OCI-LY3 (cell line): ENCODE measurements at regions not wholly inside any gene's neighbourhood (a gene's known extent, or its start where the extent isn't known, plus 50 kb on each side); places are given as distances from the start of the nearest gene placed in this dataset.

Source experiments
- H2AFZ ChIP-seq: fragments of 200-600, 300-600 bp; shearing (Covaris generic); 2 replicates; pipeline ENCODE4 v1.6.0; 2014; ENCODE audit warnings: antibody characterized with exemption, low read depth, low read length
- H3K27ac ChIP-seq: fragments of 200-600, 300-600 bp; sonication (generic); 2 replicates; pipeline ENCODE4 v1.5.1; 2014; ENCODE audit warnings: mild to moderate bottlenecking, low read length, moderate library complexity, mixed read lengths
- H3K27me3 ChIP-seq: fragments of 200-600, 300-600 bp; sonication (generic); 2 replicates; pipeline ENCODE4 v1.6.1; 2014; ENCODE audit warnings: low read depth, low read length, mixed read lengths
- H3K36me3 ChIP-seq: fragments of 200-600, 300-600 bp; sonication (generic); replicated peaks from 2 replicates; pipeline ENCODE3; 2014; ENCODE audit warnings: low read depth, low read length, mixed read lengths
- H3K4me1 ChIP-seq: fragments of 300-600, 200-600 bp; sonication (generic); 2 replicates; pipeline ENCODE4 v1.6.1; 2014; ENCODE audit warnings: low read length, mixed read lengths
- H3K4me2 ChIP-seq: fragments of 200-600, 300-600 bp; sonication (generic); 2 replicates; pipeline ENCODE4 v1.6.1; 2014; ENCODE audit warnings: low read length, mixed read lengths
- H3K4me3 ChIP-seq: fragments of 300-600, 200-600 bp; sonication (generic); 2 replicates; pipeline ENCODE4 v1.5.1; 2014; ENCODE audit warnings: antibody characterized with exemption, mild to moderate bottlenecking, low read length, moderate library complexity
- H3K79me2 ChIP-seq: fragments of 300-600, 200-600 bp; shearing (Covaris generic); 2 replicates; pipeline ENCODE4 v1.6.1; 2014; ENCODE audit warnings: mild to moderate bottlenecking, low read length, mixed read lengths
- H3K9ac ChIP-seq: fragments of 300-600, 200-600 bp; shearing (Covaris generic); 2 replicates; pipeline ENCODE4 v1.6.0; 2014; ENCODE audit warnings: mild to moderate bottlenecking, low read length, moderate library complexity
- H3K9me3 ChIP-seq: fragments of 200-600, 300-600 bp; shearing (Covaris generic); 2 replicates; pipeline ENCODE4 v1.6.1; 2014; ENCODE audit warnings: low read length, mixed read lengths; ENCODE audit not compliant: insufficient read depth
- H4K20me1 ChIP-seq: fragments of 200-600, 300-600 bp; sonication (generic); 2 replicates; pipeline ENCODE4 v1.6.1; 2016; ENCODE audit warnings: low read length, mixed read lengths; ENCODE audit not compliant: insufficient read depth
- EZH2phosphoT487 ChIP-seq: fragments of 200-600 bp; shearing (Covaris generic); IDR thresholded peaks from 2 replicates; pipeline ENCODE4 v1.6.1; 2018; ENCODE audit warnings: antibody characterized with exemption, mixed run types, low read depth
- TF ChIP-seq, protein P1 (sequence below): fragments of 200-600, 300-600 bp; sonication (generic); IDR thresholded peaks from 2 replicates; pipeline ENCODE4 v1.5.1; 2014; ENCODE audit warnings: antibody characterized with exemption, low read length, low read depth

GRCh38 chr4:138892483-138893407 is 122.8 kb upstream of the NOCT start:
- no peaks in the 10 kb centered on the region for H3K36me3 ChIP-seq
- H4K20me1 ChIP-seq, result no peaks in the 10 kb centered on the region
- H3K4me1 ChIP-seq, result peaks cover 47% of the 10 kb centered on the region
- no peak overlapping the region for H3K27ac ChIP-seq
- no peaks in the 10 kb centered on the region for H3K9me3 ChIP-seq
- H3K27me3 ChIP-seq, result no peaks in the 10 kb centered on the region
- no peaks in the 10 kb centered on the region for H3K79me2 ChIP-seq
- peak overlapping the region; percentile 66 for H3K4me2 ChIP-seq
- peak overlapping the region; percentile 29 for H3K4me3 ChIP-seq
- TF ChIP-seq, protein P1, sequence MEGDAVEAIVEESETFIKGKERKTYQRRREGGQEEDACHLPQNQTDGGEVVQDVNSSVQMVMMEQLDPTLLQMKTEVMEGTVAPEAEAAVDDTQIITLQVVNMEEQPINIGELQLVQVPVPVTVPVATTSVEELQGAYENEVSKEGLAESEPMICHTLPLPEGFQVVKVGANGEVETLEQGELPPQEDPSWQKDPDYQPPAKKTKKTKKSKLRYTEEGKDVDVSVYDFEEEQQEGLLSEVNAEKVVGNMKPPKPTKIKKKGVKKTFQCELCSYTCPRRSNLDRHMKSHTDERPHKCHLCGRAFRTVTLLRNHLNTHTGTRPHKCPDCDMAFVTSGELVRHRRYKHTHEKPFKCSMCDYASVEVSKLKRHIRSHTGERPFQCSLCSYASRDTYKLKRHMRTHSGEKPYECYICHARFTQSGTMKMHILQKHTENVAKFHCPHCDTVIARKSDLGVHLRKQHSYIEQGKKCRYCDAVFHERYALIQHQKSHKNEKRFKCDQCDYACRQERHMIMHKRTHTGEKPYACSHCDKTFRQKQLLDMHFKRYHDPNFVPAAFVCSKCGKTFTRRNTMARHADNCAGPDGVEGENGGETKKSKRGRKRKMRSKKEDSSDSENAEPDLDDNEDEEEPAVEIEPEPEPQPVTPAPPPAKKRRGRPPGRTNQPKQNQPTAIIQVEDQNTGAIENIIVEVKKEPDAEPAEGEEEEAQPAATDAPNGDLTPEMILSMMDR, result no peak
- no peak for TF ChIP-seq EZH2phosphoT487
- no peak overlapping the region for H3K9ac ChIP-seq
- H2AFZ ChIP-seq, result 0 out of 2 replicates have a peak overlapping the region, but pooled peaks have one; percentile 5

DNA sequence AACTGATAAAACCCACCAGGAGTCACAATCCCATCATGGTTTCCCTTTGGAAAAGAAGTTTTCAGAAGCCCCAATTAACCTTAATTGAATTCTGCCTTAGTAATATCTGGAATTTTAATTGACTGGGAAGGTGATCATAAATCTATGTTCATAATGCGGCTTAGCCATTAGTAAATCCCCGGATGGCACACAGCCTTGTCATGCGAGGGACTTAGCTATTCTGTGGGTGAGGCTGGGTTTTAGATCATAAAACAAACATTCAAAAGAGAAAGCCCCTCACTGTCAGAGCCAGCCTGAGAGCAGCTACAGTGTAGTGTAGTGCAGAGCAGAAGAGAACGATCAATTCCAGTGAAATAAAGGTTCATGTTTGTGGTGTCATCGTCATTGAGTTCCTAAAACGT is 124.0 kb upstream of the NOCT start:
- H3K9me3 ChIP-seq, result no peaks in the 10 kb centered on the region
- peak overlapping the region; percentile 29 for H3K4me3 ChIP-seq
- H3K79me2 ChIP-seq, result no peaks in the 10 kb centered on the region
- H3K27ac ChIP-seq, result no peak overlapping the region
- no peaks in the 10 kb centered on the region for H4K20me1 ChIP-seq
- TF ChIP-seq, protein P1, result no peak
- no peak for TF ChIP-seq EZH2phosphoT487
- H3K4me1 ChIP-seq, result peaks cover 36% of the 10 kb centered on the region
- H2AFZ ChIP-seq, result no peak overlapping the region
- H3K36me3 ChIP-seq, result no peaks in the 10 kb centered on the region
- H3K9ac ChIP-seq, result no peak overlapping the region
- peak overlapping the region; percentile 66 for H3K4me2 ChIP-seq
- H3K27me3 ChIP-seq, result no peaks in the 10 kb centered on the region

GRCh38 chr4:138890891-138891570 is 124.5 kb upstream of the NOCT start:
- Histone ChIP-seq H3K79me2 (no peaks in the 10 kb centered on the region), H3K4me2 (peak overlapping the region; percentile 66; the same call in 1 of the 2 replicates), H3K9ac (no peak overlapping the region), H2AFZ (no peak overlapping the region), H3K27ac (no peak overlapping the region), H4K20me1 (no peaks in the 10 kb centered on the region), H3K36me3 (no peaks in the 10 kb centered on the region), H3K27me3 (no peaks in the 10 kb centered on the region), H3K4me1 (peaks cover 32% of the 10 kb centered on the region), H3K9me3 (no peaks in the 10 kb centered on the region), H3K4me3 (no peak overlapping the region)
- TF ChIP-seq, protein P1, result no peak
- TF ChIP-seq EZH2phosphoT487, result no peak

- Histone ChIP-seq H3K9ac (no peak overlapping the region), H3K27ac (no peak overlapping the region), H3K9me3 (no peaks in the 10 kb centered on the region), H3K36me3 (no peaks in the 10 kb centered on the region), H3K4me1 (peaks cover 28% of the 10 kb centered on the region), H3K4me3 (no peak overlapping the region), H3K27me3 (no peaks in the 10 kb centered on the region), H2AFZ (no peak overlapping the region), H3K4me2 (no peak overlapping the region), H3K79me2 (no peaks in the 10 kb centered on the region), H4K20me1 (no peaks in the 10 kb centered on the region)
- no peak for TF ChIP-seq EZH2phosphoT487
- TF ChIP-seq, protein P1, result no peak
Observed at GRCh38 chr4:138889216-138889615, 126.4 kb upstream of the NOCT start.
